GM12892 (cell line): ENCODE measurements at regions not wholly inside any gene's neighbourhood (a gene's known extent, or its start where the extent isn't known, plus 50 kb on each side); places are given as distances from the start of the nearest gene placed in this dataset.

Experiments used
- POLR2A ChIP-seq: IDR thresholded peaks from 2 replicates; pipeline ENCODE4 v1.6.1; 2011; ENCODE audit warnings: low read depth, low read length, control low read depth
- POLR2AphosphoS5 ChIP-seq: IDR thresholded peaks from 2 replicates; pipeline ENCODE4 v1.6.1; 2011; ENCODE audit warnings: low read depth, low read length, control low read depth

GRCh38 chr14:97336179-97336578 is 539.0 kb downstream of the VRK1 start:
- TF ChIP-seq POLR2A (no peak), POLR2AphosphoS5 (no peak)
